Endothelial cell of hepatic sinusoid (primary cell): ENCODE measurements at regions not wholly inside any gene's neighbourhood (a gene's known extent, or its start where the extent isn't known, plus 50 kb on each side); places are given as distances from the start of the nearest gene placed in this dataset.
"Not testable (repeated sequence)": the region's sequence is repeated elsewhere in the genome, so short reads cannot be mapped to it uniquely, and the experiment has no call there.

Experiments
- in situ Hi-C: cut with HindIII; loops from 2 replicates; pipeline ENCODE4 v1.10.0; 2017; ENCODE audit warnings: low sequenced_read_pairs

DNA sequence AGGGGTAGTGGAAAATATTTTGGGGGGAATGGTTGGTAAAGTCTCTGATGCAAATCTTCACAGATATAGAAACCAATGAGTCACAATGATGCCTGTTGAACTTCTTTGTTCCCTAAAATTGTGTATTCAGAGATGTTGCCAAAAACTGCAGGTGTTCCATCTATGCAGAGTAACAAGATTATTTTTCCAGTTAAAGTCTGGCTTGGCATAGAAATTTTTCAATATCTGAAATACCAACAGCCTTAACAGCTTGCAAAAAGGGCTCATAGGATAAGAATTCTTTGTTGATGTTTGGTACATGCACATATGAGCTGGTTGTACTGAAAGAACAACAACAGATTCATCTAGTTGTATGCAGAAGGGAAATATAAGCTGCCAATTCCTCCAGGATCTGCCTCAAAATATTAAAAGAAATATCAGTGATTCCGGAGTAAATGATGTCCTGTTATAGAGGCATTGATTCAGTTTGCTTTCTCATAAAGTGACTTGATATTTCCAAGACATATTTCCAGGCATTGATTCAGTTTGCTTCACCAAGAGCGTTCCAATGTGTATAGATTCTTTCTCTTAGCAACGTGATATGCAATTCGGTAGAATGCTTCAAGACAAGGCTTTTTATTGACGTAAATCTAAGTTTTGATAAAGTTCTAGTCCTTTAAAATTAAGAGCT lies 564.4 kb downstream of the TMA16 start:
- in situ Hi-C loops, result no loop called here

GRCh38 chr4:164060456-164060855 lies 566.0 kb downstream of the TMA16 start:
- in situ Hi-C loops, result no loop called here

GRCh38 chr4:164068392-164068791 lies 573.9 kb downstream of the TMA16 start:
- in situ Hi-C loops, result no loop called here

- in situ Hi-C loops, result no loop called here
Measured at GRCh38 chr4:164070625-164071024, 576.1 kb downstream of the TMA16 start.

DNA sequence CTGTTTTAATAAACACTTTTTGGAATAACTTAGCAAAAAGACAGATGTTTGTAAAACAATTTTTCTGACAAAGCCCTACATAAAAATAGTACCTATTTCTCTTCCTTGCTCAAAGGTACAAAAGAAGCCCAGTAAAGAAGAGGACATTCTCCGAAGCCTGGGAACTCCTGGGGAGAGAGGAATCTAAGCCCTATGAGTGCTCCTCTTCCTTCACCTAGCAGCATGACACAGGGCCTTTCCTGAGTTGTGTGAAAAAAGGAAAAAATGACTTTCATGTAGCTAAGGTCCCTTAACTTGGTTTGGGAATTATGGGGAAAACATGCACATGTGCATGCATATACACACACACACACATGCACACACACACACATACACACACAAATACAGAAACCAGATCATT lies 586.9 kb downstream of the TMA16 start:
- in situ Hi-C loops, result no loop called here

GRCh38 chr4:164081801-164082200 lies 587.3 kb downstream of the TMA16 start:
- in situ Hi-C loops, result no loop called here

DNA sequence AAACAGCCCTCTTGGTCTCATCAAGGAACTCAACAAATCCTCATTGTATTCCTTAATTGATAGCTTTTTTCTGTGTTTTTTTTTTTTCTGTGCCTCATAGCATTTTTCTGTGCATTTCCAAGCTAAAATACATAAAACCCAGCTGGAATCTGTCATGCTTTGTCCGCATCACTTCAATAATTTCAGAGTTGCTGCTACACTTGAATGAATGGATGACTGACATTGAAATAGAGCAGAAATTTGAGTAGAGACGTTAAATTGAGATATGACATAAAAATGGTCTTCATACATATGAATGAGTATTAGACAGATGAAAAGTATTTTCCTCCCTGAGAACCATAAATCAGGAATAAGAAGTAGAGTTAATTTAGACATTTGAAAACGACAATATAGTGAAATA lies 593.2 kb downstream of the TMA16 start:
- in situ Hi-C loops, result no loop called here

- in situ Hi-C loops, result no loop called here
Measured at GRCh38 chr4:164095313-164096110, 601.0 kb downstream of the TMA16 start.

DNA sequence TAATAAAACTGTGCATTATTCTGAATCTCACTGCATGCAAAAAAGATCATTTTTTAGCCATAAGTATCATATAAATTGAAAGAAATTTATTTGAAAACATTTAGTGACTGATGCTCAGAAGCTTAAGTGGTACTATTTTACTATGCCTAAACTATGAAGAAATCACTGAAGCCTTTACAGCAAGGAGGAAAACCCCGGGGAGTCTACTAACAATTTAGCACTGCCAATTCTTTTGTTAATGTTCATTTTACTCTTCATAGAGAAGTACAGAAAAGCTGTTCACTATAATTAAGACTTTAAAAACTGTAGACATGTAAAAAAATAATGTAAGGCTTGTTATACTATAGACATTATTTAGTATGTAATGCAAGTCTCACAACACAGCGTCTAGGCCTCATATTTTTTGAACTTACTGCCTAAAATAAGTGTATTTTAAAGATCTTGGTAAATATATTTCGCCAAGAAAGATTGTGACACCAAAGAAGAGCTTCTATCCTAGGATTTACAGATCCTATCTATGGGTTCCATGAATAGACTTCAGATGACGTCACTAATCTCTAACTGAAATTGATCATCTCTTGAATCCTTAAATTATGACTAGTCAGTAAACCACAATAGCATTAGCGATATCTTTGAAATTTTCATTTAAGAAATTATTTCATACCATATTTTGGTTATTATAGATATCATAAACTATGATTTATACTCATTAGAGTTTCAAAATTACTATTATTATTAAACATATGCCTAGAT lies 602.5 kb downstream of the TMA16 start:
- in situ Hi-C loops, result no loop called here

GRCh38 chr4:164100741-164101365 lies 606.4 kb downstream of the TMA16 start:
- in situ Hi-C loops, result not testable (repeated sequence)

GRCh38 chr4:164108971-164109370 lies 614.5 kb downstream of the TMA16 start:
- in situ Hi-C loops, result no loop called here

DNA sequence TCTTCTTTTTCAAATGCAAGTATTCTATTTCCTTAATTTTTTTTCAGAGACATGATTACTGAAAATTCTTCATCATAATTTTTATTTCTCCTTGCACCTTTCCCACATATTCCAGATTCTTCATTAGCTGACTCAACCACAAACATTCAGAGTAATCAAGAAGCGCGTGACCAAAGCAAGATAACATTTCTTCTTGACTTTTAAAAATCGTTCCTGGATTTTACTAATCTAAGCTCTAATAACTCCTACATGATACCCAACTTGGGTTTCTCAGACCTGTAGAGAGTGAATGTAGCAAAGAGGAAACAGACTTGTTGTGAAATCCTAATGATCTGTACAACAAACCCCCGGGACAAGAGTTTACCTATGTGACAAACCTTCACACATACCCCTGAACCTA lies 615.0 kb downstream of the TMA16 start:
- in situ Hi-C loops, result no loop called here

- in situ Hi-C loops, result no loop called here
Measured at GRCh38 chr4:164115236-164115635, 620.7 kb downstream of the TMA16 start.

DNA sequence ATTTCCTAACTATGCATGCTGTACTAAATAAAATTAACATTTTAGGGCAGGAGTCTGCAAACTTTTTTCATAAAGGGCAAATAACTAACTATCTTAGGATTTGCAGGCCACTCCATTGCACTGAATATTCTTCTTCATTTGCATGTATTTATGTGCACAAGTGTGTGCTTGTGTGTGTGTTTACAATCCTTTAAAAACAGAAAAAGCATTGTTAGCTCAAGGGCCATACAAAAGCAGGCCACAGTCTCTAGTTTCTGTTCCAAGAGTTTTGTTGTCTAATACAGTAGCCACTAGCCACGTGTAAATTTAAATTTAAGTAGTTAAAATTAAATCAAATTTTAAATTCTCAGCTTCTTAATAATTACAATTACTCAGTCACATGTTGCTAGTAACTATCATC lies 621.8 kb downstream of the TMA16 start:
- in situ Hi-C loops, result no loop called here

- in situ Hi-C loops, result no loop called here
Measured at GRCh38 chr4:164134388-164134787, 619.5 kb upstream of the SMIM31 start.

DNA sequence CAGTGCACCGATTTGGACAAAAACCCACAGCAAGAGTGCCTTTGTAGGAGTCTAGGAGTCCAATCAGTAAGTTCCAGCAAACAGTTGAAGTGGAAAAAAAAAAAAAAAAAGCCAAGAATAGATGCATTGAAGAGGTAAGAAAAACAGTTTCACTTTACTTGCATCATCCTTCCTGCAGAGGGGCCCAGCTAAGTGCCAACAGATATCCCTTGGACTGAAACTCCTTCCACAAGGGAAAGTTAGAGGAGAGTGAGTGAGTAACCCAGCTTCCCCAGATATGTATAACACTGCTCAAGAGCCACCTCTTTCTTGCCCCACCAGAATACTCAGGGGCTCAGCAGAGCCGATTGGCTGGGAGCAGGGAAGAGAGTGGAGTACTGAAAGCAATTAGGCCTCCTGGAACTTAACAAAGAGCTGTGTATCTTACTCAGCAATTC lies 617.7 kb upstream of the SMIM31 start:
- in situ Hi-C loops, result no loop called here

DNA sequence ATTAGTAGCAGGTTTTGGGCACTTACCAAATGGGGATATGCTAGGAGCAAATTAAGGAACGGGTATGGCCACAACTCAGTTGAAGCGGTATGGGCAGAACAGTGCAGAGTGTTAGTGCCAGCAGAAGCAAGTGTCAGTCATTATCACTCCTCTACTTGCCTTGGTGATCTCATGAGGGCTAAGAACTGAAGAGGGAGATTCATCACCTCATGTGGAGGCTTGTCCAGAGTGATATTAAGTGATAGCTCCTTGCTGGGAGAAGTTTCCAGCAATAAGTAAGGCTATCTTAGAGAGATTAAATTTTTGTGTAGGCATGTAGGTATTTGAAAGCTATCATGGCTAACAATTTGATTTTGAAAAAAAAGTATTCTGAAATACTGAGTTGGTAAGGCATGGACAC lies 615.4 kb upstream of the SMIM31 start:
- in situ Hi-C loops, result no loop called here

GRCh38 chr4:164139291-164139690 lies 614.6 kb upstream of the SMIM31 start:
- in situ Hi-C loops, result no loop called here

DNA sequence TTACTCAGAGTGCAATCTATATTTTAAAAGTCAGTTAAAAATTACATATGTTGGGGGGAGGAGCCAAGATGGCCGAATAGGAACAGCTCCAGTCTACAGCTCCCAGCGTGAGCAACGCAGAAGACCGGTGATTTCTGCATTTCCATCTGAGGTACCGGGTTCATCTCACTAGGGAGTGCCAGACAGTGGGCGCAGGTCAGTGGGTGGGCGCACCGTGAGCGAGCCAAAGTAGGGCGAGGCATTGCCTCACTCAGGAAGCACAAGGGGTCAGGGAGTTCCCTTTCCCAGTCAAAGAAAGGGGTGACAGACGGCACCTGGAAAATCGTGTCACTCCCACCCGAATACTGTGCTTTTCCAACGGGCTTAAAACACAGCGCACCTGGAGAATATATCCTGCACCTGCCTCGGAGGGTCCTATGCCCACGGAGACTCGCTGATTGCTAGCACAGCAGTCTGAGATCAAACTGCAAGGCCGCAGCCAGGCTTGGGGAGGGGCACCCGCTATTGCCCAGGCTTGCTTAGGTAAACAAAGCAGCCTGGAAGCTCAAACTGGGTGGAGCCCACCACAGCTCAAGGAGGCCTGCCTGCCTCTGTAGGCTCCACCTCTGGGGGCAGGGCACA lies 612.1 kb upstream of the SMIM31 start:
- in situ Hi-C loops, result not testable (repeated sequence)

- in situ Hi-C loops, result no loop called here
Measured at GRCh38 chr4:164154416-164154815, 599.5 kb upstream of the SMIM31 start.

GRCh38 chr4:164169591-164169990 lies 584.3 kb upstream of the SMIM31 start:
- in situ Hi-C loops, result no loop called here
